Liver (tissue), 3 donors: ENCODE measurements at regions not wholly inside any gene's neighbourhood (a gene's known extent, or its start where the extent isn't known, plus 50 kb on each side); places are given as distances from the start of the nearest gene placed in this dataset.
"Not testable (repeated sequence)": the region's sequence is repeated elsewhere in the genome, so short reads cannot be mapped to it uniquely, and the experiment has no call there.

ENCODE experiments used
- ATF3 ChIP-seq: IDR thresholded peaks from 2 replicates; pipeline ENCODE4 v1.6.1; 2016; ENCODE audit warnings: antibody characterized with exemption
- CTCF ChIP-seq: fragments of 150-350 bp; IDR thresholded peaks from 2 replicates; pipeline ENCODE4 v1.5.1; 2017; ENCODE audit warnings: improper control_type of control experiment, low read depth, low read length; ENCODE audit not compliant: missing input control
- FOXA2 ChIP-seq: IDR thresholded peaks from 2 replicates; pipeline ENCODE4 v1.6.1; 2016; ENCODE audit warnings: antibody characterized with exemption
- GABPA ChIP-seq, 2 donors: IDR thresholded peaks in 1 of 2; conservative IDR thresholded peaks in 1 of 2; 2 replicates each; pipeline ENCODE4 v1.6.1; 2016; ENCODE audit warnings: antibody characterized with exemption in 2 of 2, mild to moderate bottlenecking in 1 of 2, moderate library complexity in 1 of 2
- HNF4G ChIP-seq: IDR thresholded peaks from 2 replicates; pipeline ENCODE4 v1.6.1; 2016; ENCODE audit warnings: antibody characterized with exemption
- JUND ChIP-seq, 2 donors: IDR thresholded peaks; 2 replicates each; pipeline ENCODE4 v1.6.1; 2016; ENCODE audit warnings: antibody characterized with exemption in 2 of 2
- MAX ChIP-seq: IDR thresholded peaks from 2 replicates; pipeline ENCODE4 v1.6.1; 2016; ENCODE audit warnings: antibody characterized with exemption
- RAD21 ChIP-seq, 2 donors: IDR thresholded peaks; 2 replicates each; pipeline ENCODE4 v1.6.1; 2016; ENCODE audit warnings: antibody characterized with exemption in 2 of 2, mild to moderate bottlenecking in 2 of 2
- REST ChIP-seq: IDR thresholded peaks from 2 replicates; pipeline ENCODE4 v1.6.1; 2016; ENCODE audit warnings: antibody characterized with exemption, mild to moderate bottlenecking
- SP1 ChIP-seq: IDR thresholded peaks from 2 replicates; pipeline ENCODE4 v1.6.1; 2018; ENCODE audit warnings: antibody characterized with exemption, mild to moderate bottlenecking
- TAF1 ChIP-seq: conservative IDR thresholded peaks from 2 replicates; pipeline ENCODE4 v1.6.1; 2016; ENCODE audit warnings: antibody characterized with exemption, mild to moderate bottlenecking
- donor health status: healthy.
- donor health status: healthy.

GRCh38 chr2:111263380-111264017 is 142.8 kb downstream of the BCL2L11 start:
- not testable (repeated sequence) for TF ChIP-seq FOXA2; CTCF; HNF4G; MAX; TAF1; JUND (IDR thresholded peaks at IDR 0.05); SP1; RAD21 (IDR thresholded peaks at IDR 0.05); REST; GABPA (IDR thresholded peaks at IDR 0.05 in 1 of 2, conservative IDR thresholded peaks at IDR 0.05 in 1 of 2); ATF3
